ENCODE measurements at regions not wholly inside any gene's neighbourhood (a gene's known extent, or its start where the extent isn't known, plus 50 kb on each side); places are given as distances from the start of the nearest gene placed in this dataset.

- Histone ChIP-seq H2BK12ac (ENCODE audit: low read length) (no peak overlapping the region), H2AFZ (ENCODE audit: insufficient read depth, low read length, poor library complexity) (no peak overlapping the region), H3K9ac (ENCODE audit: low read length) (no peak overlapping the region), H3K36me3 (ENCODE audit: control insufficient read depth in 1 of 2, insufficient read depth in 2 of 2, low read length in 2 of 2) (no peaks in the 10 kb centered on the region), H3K18ac (ENCODE audit: low read length) (no peak overlapping the region), H3K27me3 (ENCODE audit: insufficient read depth, low read length) (no peaks in the 10 kb centered on the region), H3K9me3 (ENCODE audit: insufficient read depth, low read depth, low read length) (no peaks in the 10 kb centered on the region), H4K12ac (ENCODE audit: low read depth, low read length) (no peak overlapping the region), H3K14ac (ENCODE audit: low read length) (no peak overlapping the region), H2BK5ac (ENCODE audit: low read depth, low read length, poor library complexity) (no peak overlapping the region), H4K8ac (ENCODE audit: low read depth, low read length) (no peak overlapping the region), H2BK120ac (ENCODE audit: insufficient read depth, low read length, poor library complexity) (no peak overlapping the region), H3K27ac (ENCODE audit: low read depth, low read length) (no peak overlapping the region), H3K4me1 (ENCODE audit: control insufficient read depth in 1 of 2, insufficient read depth in 2 of 2, low read length in 2 of 2) (no peaks in the 10 kb centered on the region), H4K91ac (ENCODE audit: low read depth, low read length) (no peak overlapping the region), H2AK5ac (ENCODE audit: low read length) (no peak overlapping the region), H3K23ac (ENCODE audit: low read length) (no peak overlapping the region), H3K4me2 (ENCODE audit: low read length) (no peak overlapping the region), H3K4me3 (ENCODE audit: low read depth, low read length) (no peak overlapping the region), H3K4ac (ENCODE audit: low read depth, low read length) (no peak overlapping the region), H3K79me1 (ENCODE audit: low read length) (no peaks in the 10 kb centered on the region), H3K79me2 (ENCODE audit: control insufficient read depth, insufficient read depth, low read length, poor library complexity) (no peaks in the 10 kb centered on the region)
- DNase-seq, result no peak
- WGBS (ENCODE audit: extremely low coverage, insufficient coverage, insufficient read length), result no CpG with 5 or more reads among the region's 2 CpGs
These were observed 212.4 kb upstream of the ZBTB20 start for GRCh38 chr3:115359536-115359935.

- H3K36me3 ChIP-seq (ENCODE audit: control insufficient read depth in 1 of 2, insufficient read depth in 2 of 2, low read length in 2 of 2), result no peaks in the 10 kb centered on the region
These were observed 214.7 kb upstream of the ZBTB20 start for GRCh38 chr3:115361806-115362205.

GRCh38 chr3:115363071-115363470 is 216.0 kb upstream of the ZBTB20 start:
- Histone ChIP-seq H3K79me1 (ENCODE audit: low read length) (no peaks in the 10 kb centered on the region), H4K8ac (ENCODE audit: low read depth, low read length) (no peak overlapping the region), H4K12ac (ENCODE audit: low read depth, low read length) (no peak overlapping the region), H2BK120ac (ENCODE audit: insufficient read depth, low read length, poor library complexity) (no peak overlapping the region), H2BK12ac (ENCODE audit: low read length) (no peak overlapping the region), H3K36me3 (ENCODE audit: control insufficient read depth in 1 of 2, insufficient read depth in 2 of 2, low read length in 2 of 2) (no peaks in the 10 kb centered on the region), H3K4me1 (ENCODE audit: control insufficient read depth in 1 of 2, insufficient read depth in 2 of 2, low read length in 2 of 2) (no peaks in the 10 kb centered on the region), H3K27ac (ENCODE audit: low read depth, low read length) (no peak overlapping the region), H3K23ac (ENCODE audit: low read length) (no peak overlapping the region), H4K91ac (ENCODE audit: low read depth, low read length) (no peak overlapping the region), H3K9me3 (ENCODE audit: insufficient read depth, low read depth, low read length) (no peaks in the 10 kb centered on the region), H3K9ac (ENCODE audit: low read length) (no peak overlapping the region), H3K4me3 (ENCODE audit: low read depth, low read length) (no peak overlapping the region), H2AK5ac (ENCODE audit: low read length) (no peak overlapping the region), H3K4ac (ENCODE audit: low read depth, low read length) (no peak overlapping the region), H3K4me2 (ENCODE audit: low read length) (no peak overlapping the region), H3K79me2 (ENCODE audit: control insufficient read depth, insufficient read depth, low read length, poor library complexity) (no peaks in the 10 kb centered on the region), H3K14ac (ENCODE audit: low read length) (no peak overlapping the region), H3K27me3 (ENCODE audit: insufficient read depth, low read length) (no peaks in the 10 kb centered on the region), H2BK5ac (ENCODE audit: low read depth, low read length, poor library complexity) (no peak overlapping the region), H2AFZ (ENCODE audit: insufficient read depth, low read length, poor library complexity) (no peak overlapping the region), H3K18ac (ENCODE audit: low read length) (no peak overlapping the region)
- no peak for DNase-seq
- no CpG with 5 or more reads among the region's 1 CpG for WGBS (ENCODE audit: extremely low coverage, insufficient coverage, insufficient read length)

More at GRCh38 chr3:115361806-115362205, 214.7 kb upstream of the ZBTB20 start:
- Histone ChIP-seq H3K14ac (ENCODE audit: low read length) (no peak overlapping the region), H2BK5ac (ENCODE audit: low read depth, low read length, poor library complexity) (no peak overlapping the region), H3K79me2 (ENCODE audit: control insufficient read depth, insufficient read depth, low read length, poor library complexity) (no peaks in the 10 kb centered on the region), H2AFZ (ENCODE audit: insufficient read depth, low read length, poor library complexity) (no peak overlapping the region), H2AK5ac (ENCODE audit: low read length) (no peak overlapping the region), H3K23ac (ENCODE audit: low read length) (no peak overlapping the region), H3K18ac (ENCODE audit: low read length) (no peak overlapping the region), H2BK120ac (ENCODE audit: insufficient read depth, low read length, poor library complexity) (no peak overlapping the region), H4K91ac (ENCODE audit: low read depth, low read length) (no peak overlapping the region), H3K4me2 (ENCODE audit: low read length) (no peak overlapping the region), H3K9ac (ENCODE audit: low read length) (no peak overlapping the region), H3K9me3 (ENCODE audit: insufficient read depth, low read depth, low read length) (no peaks in the 10 kb centered on the region), H3K4me3 (ENCODE audit: low read depth, low read length) (no peak overlapping the region), H3K4ac (ENCODE audit: low read depth, low read length) (no peak overlapping the region), H3K79me1 (ENCODE audit: low read length) (no peaks in the 10 kb centered on the region), H4K12ac (ENCODE audit: low read depth, low read length) (no peak overlapping the region), H3K4me1 (ENCODE audit: control insufficient read depth in 1 of 2, insufficient read depth in 2 of 2, low read length in 2 of 2) (no peaks in the 10 kb centered on the region), H3K27me3 (ENCODE audit: insufficient read depth, low read length) (no peaks in the 10 kb centered on the region), H2BK12ac (ENCODE audit: low read length) (no peak overlapping the region), H3K27ac (ENCODE audit: low read depth, low read length) (no peak overlapping the region), H4K8ac (ENCODE audit: low read depth, low read length) (no peak overlapping the region)
- DNase-seq, result no peak
- WGBS (ENCODE audit: extremely low coverage, insufficient coverage, insufficient read length), result no CpG with 5 or more reads among the region's 1 CpG

GRCh38 chr3:115369021-115369420 is 221.9 kb upstream of the ZBTB20 start:
- H3K27me3 ChIP-seq (ENCODE audit: insufficient read depth, low read length), result no peaks in the 10 kb centered on the region
- no peak overlapping the region for H3K4me2 ChIP-seq (ENCODE audit: low read length)
- H4K8ac ChIP-seq (ENCODE audit: low read depth, low read length), result no peak overlapping the region
- no CpG with 5 or more reads among the region's 1 CpG for WGBS (ENCODE audit: extremely low coverage, insufficient coverage, insufficient read length)
- H3K79me2 ChIP-seq (ENCODE audit: control insufficient read depth, insufficient read depth, low read length, poor library complexity), result no peaks in the 10 kb centered on the region
- no peak overlapping the region for H2AFZ ChIP-seq (ENCODE audit: insufficient read depth, low read length, poor library complexity)
- no peak overlapping the region for H4K91ac ChIP-seq (ENCODE audit: low read depth, low read length)
- H3K4ac ChIP-seq (ENCODE audit: low read depth, low read length), result no peak overlapping the region
- H2BK12ac ChIP-seq (ENCODE audit: low read length), result no peak overlapping the region
- H3K18ac ChIP-seq (ENCODE audit: low read length), result no peak overlapping the region
- H3K4me1 ChIP-seq (ENCODE audit: control insufficient read depth in 1 of 2, insufficient read depth in 2 of 2, low read length in 2 of 2), result no peaks in the 10 kb centered on the region
- H2BK120ac ChIP-seq (ENCODE audit: insufficient read depth, low read length, poor library complexity), result no peak overlapping the region
- H3K9me3 ChIP-seq (ENCODE audit: insufficient read depth, low read depth, low read length), result no peaks in the 10 kb centered on the region
- H3K79me1 ChIP-seq (ENCODE audit: low read length), result no peaks in the 10 kb centered on the region
- no peak overlapping the region for H3K27ac ChIP-seq (ENCODE audit: low read depth, low read length)
- no peak overlapping the region for H3K14ac ChIP-seq (ENCODE audit: low read length)
- H3K36me3 ChIP-seq (ENCODE audit: control insufficient read depth in 1 of 2, insufficient read depth in 2 of 2, low read length in 2 of 2), result no peaks in the 10 kb centered on the region
- no peak for DNase-seq
- no peak overlapping the region for H3K23ac ChIP-seq (ENCODE audit: low read length)
- H4K12ac ChIP-seq (ENCODE audit: low read depth, low read length), result no peak overlapping the region
- no peak overlapping the region for H2BK5ac ChIP-seq (ENCODE audit: low read depth, low read length, poor library complexity)
- H3K4me3 ChIP-seq (ENCODE audit: low read depth, low read length), result no peak overlapping the region
- no peak overlapping the region for H3K9ac ChIP-seq (ENCODE audit: low read length)
- H2AK5ac ChIP-seq (ENCODE audit: low read length), result no peak overlapping the region
